ENCODE measurements at regions not wholly inside any gene's neighbourhood (a gene's known extent, or its start where the extent isn't known, plus 50 kb on each side); places are given as distances from the start of the nearest gene placed in this dataset.
"Not testable (repeated sequence)": the region's sequence is repeated elsewhere in the genome, so short reads cannot be mapped to it uniquely, and the experiment has no call there.

DNA sequence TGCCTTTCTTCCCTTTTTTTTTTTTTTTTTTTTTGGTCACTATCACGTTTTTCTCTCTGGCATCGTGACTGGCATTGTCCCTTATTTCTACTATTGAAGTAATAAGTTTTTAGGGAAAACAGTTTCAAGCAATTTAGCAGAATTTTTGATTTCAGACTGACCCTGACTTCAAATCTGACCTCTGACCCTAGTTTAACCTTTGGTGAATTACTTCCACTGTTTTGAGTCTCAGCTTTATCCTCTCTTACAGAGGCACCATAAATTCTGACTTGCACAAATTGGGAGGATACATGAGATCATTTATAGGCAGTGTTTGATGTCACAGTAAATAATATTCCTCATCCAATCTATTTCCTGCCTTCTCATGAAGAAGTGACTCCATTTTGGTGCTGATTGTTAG is 187.0 kb downstream of the FASLG start:
- peaks cover 9% of the 10 kb centered on the region for H3K27me3 Mint-ChIP-seq
- no peak overlapping the region for H3K27ac Mint-ChIP-seq
- no peak overlapping the region for H3K4me3 Mint-ChIP-seq
- no peaks in the 10 kb centered on the region for H3K9me3 Mint-ChIP-seq
- ATAC-seq (ENCODE audit: low read depth) (no peak), DNase-seq (ENCODE audit: low spot score in 2 of 2) (no peak)
- H3K36me3 Mint-ChIP-seq, result no peaks in the 10 kb centered on the region
- H3K4me1 Mint-ChIP-seq, result peaks cover 3% of the 10 kb centered on the region

DNA sequence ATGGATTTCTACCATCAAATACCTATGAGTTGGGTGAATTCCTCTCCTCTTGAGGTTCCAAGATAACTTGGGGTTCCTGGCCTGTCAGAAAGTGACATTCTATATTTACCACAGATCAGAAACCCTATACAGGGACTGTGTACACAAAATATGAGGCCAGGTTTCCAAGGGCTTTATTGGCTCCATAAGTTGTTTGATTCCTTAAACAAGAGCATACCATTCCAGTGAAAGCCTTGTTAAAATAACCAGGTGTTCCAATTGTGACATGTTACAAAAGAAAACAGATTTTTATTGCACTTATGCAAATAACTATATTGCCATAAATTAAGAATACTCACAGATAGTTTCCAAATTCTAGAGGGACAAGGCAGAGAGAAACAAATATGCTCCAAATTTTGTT is 188.9 kb downstream of the FASLG start:
- not testable (repeated sequence) for H3K4me3 Mint-ChIP-seq; ATAC-seq (ENCODE audit: low read depth); DNase-seq (ENCODE audit: low spot score in 2 of 2); H3K36me3 Mint-ChIP-seq; H3K9me3 Mint-ChIP-seq; H3K27ac Mint-ChIP-seq; H3K27me3 Mint-ChIP-seq; H3K4me1 Mint-ChIP-seq

DNA sequence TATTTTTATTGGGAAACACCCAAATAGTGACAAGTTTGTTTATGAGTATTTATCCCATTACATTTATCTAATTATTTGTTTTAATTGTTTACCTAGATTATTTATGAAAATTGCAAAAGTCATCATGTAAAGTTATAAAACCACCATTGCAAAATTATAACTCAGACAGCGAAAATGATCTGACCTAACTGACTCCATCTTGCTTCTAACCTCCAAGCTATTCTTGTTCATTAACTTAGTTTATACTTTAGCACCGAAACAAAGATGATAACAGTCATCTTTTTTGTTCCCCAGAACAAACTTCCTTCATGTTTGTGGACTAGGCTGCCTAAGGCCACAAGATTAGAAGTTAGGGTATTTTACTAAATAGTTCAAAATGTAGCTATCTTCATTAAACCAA is 190.8 kb downstream of the FASLG start:
- H3K27ac Mint-ChIP-seq, result no peak overlapping the region
- no peaks in the 10 kb centered on the region for H3K27me3 Mint-ChIP-seq
- DNase-seq (ENCODE audit: low spot score in 2 of 2), result no peak
- H3K4me1 Mint-ChIP-seq, result peaks cover under 1% of the 10 kb centered on the region
- no peaks in the 10 kb centered on the region for H3K9me3 Mint-ChIP-seq
- no peaks in the 10 kb centered on the region for H3K36me3 Mint-ChIP-seq
- no peak overlapping the region for H3K4me3 Mint-ChIP-seq
- ATAC-seq (ENCODE audit: low read depth), result no peak

DNA sequence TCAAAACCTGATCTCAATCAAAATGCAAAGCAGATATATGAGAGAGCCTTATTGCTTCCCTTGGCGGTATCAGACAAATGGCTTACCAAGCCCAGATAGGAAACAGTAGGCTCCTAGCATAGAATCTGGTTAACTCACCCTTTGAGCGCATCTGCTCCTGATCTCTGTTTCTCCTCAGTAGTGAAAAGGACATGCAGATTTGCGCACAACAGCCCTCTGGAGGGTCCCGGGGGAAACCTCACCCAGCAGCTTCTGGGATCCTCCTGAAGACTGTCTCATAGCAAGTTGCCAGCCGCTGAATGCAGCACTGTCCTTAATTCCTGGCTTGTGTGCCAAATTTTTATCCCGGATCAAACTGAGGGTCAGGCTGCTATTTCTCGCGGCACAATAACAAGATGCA is 192.2 kb downstream of the FASLG start:
- Mint-ChIP-seq H3K27ac (no peak overlapping the region), H3K9me3 (no peaks in the 10 kb centered on the region), H3K36me3 (peaks cover 2% of the 10 kb centered on the region), H3K4me1 (no peaks in the 10 kb centered on the region), H3K27me3 (no peaks in the 10 kb centered on the region), H3K4me3 (no peak overlapping the region)
- DNase-seq (ENCODE audit: low spot score in 2 of 2), result no peak
- ATAC-seq (ENCODE audit: low read depth), result no peak

DNA sequence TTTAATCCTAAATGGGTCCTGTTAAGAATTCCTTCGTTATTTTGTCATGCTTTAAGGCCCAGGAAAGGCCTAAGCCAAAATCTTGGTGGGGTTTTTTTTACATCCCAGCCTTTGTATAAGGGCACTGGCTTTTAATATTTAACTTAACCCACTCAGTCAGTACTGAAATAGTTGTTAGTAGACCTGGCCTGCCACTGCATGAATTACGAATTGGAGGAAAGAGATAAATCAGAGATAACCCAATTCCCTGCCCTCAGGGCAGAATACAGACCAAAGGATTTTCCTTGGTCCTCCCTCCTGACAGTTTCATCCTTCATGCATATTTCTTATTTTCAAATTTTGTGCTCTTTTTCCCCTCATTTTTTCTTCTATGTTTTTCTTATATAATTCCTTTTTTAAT is 193.0 kb downstream of the FASLG start:
- Mint-ChIP-seq H3K4me1 (no peaks in the 10 kb centered on the region), H3K27ac (no peak overlapping the region), H3K36me3 (peaks cover 2% of the 10 kb centered on the region), H3K4me3 (no peak overlapping the region), H3K27me3 (peaks cover 2% of the 10 kb centered on the region), H3K9me3 (no peaks in the 10 kb centered on the region)
- ATAC-seq (ENCODE audit: low read depth), result no peak
- no peak for DNase-seq (ENCODE audit: low spot score in 2 of 2)

DNA sequence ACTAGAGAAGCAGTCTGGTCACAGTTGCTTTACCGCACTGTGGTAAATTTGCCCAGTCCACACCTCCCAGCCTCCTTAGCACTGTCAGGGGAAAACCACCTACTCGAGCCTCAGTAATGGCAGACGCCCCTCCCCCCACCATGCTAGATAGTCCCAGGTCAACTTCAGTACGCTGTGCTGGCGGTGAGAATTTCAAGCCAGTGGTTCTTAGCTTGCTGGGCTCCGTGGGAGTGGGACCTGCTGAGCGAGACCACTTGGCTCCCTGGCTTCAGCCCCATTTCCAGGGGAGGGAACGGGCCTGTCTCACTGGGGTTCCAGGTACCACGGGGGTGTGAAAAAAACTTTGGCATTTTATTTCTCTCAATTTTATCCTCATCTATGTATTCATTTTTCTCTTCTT is 194.8 kb downstream of the TNFSF18 start:
- H3K27ac Mint-ChIP-seq; H3K36me3 Mint-ChIP-seq; ATAC-seq (ENCODE audit: low read depth); H3K9me3 Mint-ChIP-seq; DNase-seq (ENCODE audit: low spot score in 2 of 2); H3K4me3 Mint-ChIP-seq; H3K27me3 Mint-ChIP-seq; H3K4me1 Mint-ChIP-seq: not testable (repeated sequence)

DNA sequence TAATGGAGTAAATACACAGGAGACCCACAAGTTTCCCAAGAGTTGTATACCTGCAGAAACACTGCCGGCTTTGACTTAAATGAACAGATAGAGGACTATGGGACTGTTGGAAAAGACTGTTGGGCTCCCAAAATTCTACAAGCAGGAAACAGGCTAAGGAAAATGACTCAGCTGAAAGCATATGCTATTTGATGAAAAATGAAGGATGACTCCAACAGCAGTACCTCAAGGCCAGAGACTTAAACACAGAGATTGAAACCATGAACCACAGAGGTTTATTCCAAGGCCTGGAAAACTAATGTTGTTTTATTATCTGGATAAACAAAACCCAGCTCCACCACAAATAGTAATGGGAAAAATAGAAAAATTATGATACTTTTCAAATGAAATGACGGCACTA is 187.7 kb downstream of the TNFSF18 start:
- Mint-ChIP-seq H3K4me1 (no peaks in the 10 kb centered on the region), H3K27me3 (no peaks in the 10 kb centered on the region), H3K9me3 (peaks cover 4% of the 10 kb centered on the region), H3K27ac (no peak overlapping the region), H3K36me3 (no peaks in the 10 kb centered on the region), H3K4me3 (no peak overlapping the region)
- ATAC-seq (ENCODE audit: low read depth), result no peak
- DNase-seq (ENCODE audit: low spot score in 2 of 2), result no peak

DNA sequence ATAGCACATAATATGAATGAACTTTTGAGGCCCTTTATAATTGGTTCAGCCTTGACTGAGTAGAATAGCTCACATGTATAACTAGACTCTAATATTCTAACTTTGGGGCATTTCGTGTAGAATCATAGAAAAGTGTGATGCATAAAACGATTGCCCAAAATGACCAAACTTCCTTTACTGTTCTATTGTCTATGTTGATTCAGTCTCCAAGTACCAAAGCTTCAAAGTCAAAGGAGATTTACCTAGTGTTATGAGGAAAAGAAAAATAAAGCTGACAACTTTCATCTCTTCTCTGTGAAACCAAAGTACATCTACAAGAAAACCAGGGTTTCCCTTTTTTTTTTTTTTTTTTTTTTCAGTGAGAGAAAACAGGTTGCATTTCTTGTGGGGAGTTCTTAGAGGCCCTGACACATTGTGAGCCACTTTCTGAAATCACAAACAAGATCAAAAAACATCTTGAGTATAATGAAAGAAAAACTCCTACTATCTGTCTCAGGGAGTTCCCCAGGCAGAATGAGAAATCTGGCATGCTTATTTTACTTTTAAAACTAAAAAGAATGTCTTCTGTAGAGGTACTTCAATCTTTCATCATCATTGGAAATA is 183.4 kb downstream of the TNFSF18 start:
- ATAC-seq (ENCODE audit: low read depth) (no peak), DNase-seq (ENCODE audit: low spot score in 2 of 2) (no peak)
- no peaks in the 10 kb centered on the region for H3K27me3 Mint-ChIP-seq
- no peaks in the 10 kb centered on the region for H3K36me3 Mint-ChIP-seq
- no peak overlapping the region for H3K27ac Mint-ChIP-seq
- peaks cover 2% of the 10 kb centered on the region for H3K9me3 Mint-ChIP-seq
- H3K4me3 Mint-ChIP-seq, result no peak overlapping the region
- peaks cover 3% of the 10 kb centered on the region for H3K4me1 Mint-ChIP-seq

DNA sequence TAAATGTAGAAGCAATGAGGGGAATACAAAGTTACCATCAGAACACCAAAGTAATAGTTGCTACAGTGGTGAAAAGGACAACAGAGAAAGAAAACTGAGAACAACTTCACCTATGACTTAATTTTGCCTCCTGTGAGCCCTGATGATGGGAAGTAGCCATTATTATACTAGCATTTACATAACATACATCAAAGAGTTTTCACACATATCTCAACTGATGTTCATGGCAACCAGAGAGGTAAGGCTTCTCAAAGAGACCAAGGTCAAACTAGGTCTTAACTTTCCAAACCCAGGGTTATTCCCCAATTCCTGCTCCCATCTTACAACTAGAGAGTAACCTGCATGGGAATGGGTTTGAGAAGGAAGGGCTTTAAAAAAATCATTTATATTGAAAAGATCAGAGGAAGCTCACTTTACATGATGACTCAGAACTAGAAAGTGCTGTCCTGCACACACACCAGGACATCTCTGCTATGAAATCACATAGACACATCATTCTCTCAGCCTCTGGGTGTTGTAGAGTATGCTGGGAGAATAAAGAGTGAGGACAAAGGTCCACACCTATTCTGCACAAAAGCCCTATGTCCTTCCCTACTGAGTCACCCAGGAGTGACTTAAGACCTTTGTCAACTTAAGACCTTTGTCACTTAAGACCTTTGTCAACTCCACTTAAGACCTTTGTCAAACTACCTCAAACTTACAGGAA is 179.7 kb downstream of the TNFSF18 start:
- no peak overlapping the region for H3K4me3 Mint-ChIP-seq
- no peaks in the 10 kb centered on the region for H3K9me3 Mint-ChIP-seq
- ATAC-seq (ENCODE audit: low read depth), result no peak
- DNase-seq (ENCODE audit: low spot score in 2 of 2), result no peak
- peaks cover 7% of the 10 kb centered on the region for H3K4me1 Mint-ChIP-seq
- no peaks in the 10 kb centered on the region for H3K36me3 Mint-ChIP-seq
- no peaks in the 10 kb centered on the region for H3K27me3 Mint-ChIP-seq
- no peak overlapping the region for H3K27ac Mint-ChIP-seq

DNA sequence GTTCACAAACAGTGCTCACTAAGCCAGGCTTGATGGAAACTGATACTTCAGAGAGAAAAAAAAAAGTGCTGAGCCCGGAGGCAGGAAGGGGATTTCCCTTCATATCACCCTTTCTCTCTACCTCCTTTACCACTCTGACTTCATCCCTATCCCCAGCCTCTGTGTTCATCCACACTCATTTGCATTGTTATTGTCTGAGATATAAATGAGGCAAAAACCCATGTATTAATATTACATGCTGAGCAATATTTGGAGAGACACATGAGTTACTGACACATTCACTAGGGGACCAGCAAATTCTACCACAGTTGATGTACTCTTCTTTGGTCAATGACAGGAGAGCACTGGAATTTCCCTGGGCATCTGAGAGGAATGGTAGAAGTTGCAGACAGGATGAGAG is 175.8 kb downstream of the TNFSF18 start:
- ATAC-seq (ENCODE audit: low read depth) (peak; percentile 54), DNase-seq (ENCODE audit: low spot score in 2 of 2) (no peak)
- no peaks in the 10 kb centered on the region for H3K9me3 Mint-ChIP-seq
- no peak overlapping the region for H3K27ac Mint-ChIP-seq
- H3K4me1 Mint-ChIP-seq, result peaks cover 7% of the 10 kb centered on the region
- no peak overlapping the region for H3K4me3 Mint-ChIP-seq
- H3K36me3 Mint-ChIP-seq, result no peaks in the 10 kb centered on the region
- H3K27me3 Mint-ChIP-seq, result no peaks in the 10 kb centered on the region

DNA sequence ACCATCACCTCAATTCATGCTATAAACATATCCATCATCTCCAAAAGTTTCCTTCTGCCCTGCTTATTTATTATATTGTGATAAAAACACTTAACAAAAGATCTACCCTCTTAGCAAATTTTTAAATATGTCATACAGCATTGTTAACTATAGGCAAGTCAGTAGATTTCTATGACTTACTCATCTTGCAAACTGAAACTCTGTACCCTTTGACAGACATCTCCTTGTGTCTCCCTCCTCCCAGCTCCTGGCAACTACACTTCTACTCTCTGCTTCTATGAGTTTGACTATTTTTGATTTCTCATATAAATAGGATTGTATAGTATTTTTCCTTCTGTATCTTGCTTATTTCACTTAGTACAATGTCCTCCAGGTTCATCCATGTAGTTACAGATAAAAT is 174.8 kb downstream of the TNFSF18 start:
- Mint-ChIP-seq H3K4me3 (no peak overlapping the region), H3K9me3 (no peaks in the 10 kb centered on the region), H3K36me3 (no peaks in the 10 kb centered on the region), H3K27ac (no peak overlapping the region), H3K27me3 (no peaks in the 10 kb centered on the region), H3K4me1 (peaks cover 4% of the 10 kb centered on the region)
- ATAC-seq (ENCODE audit: low read depth) (no peak), DNase-seq (ENCODE audit: low spot score in 2 of 2) (no peak)

DNA sequence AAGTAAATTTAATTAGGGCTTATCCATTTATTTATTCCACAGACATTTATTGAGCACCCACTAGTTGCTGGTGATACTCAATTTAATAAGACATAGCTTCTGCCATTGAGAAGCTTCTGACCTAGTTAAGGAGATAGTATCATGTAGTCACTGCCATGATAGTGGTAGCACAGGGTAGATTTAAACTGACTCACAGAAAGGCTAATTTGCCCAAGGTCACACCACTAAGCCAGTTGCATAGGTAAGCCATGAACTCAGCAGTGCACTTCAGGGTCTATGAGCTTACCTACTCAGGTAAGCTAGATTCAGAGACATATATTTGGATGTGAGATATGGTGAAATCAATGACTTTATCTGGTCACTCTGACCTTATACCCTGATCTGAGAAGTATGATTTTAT is 168.4 kb downstream of the TNFSF18 start:
- ATAC-seq (ENCODE audit: low read depth) (no peak), DNase-seq (ENCODE audit: low spot score in 2 of 2) (no peak)
- Mint-ChIP-seq H3K36me3 (no peaks in the 10 kb centered on the region), H3K4me1 (peaks cover 9% of the 10 kb centered on the region), H3K27me3 (peaks cover 8% of the 10 kb centered on the region), H3K27ac (no peak overlapping the region), H3K4me3 (no peak overlapping the region), H3K9me3 (no peaks in the 10 kb centered on the region)

DNA sequence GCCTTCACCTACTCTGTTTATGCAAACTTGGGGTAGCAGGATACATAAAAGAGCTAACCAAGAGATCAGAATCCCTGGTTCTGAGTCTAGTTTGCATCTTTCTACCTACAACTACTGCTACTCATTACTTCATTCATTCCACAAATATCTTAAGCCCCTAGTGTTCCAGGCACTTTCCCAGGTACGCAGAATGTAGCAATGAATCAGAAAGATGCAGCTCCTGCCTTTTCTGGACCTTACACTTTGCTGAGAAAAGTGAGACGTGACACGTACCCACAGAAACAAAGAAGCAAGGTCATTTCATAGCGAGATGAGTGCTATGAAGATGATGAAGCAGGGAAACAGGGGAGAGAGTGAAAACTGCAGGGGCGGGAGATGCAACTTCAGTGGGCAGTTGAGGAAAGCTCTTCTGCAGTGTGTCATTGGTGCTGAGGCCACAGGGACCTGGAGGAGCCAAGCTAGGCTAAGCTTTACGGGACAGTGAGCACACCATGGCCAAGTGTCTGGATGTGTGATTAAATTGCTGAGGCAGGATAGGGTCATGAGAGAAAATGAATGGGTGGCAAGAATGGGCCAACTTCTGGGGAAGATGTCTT is 167.9 kb downstream of the TNFSF18 start:
- Mint-ChIP-seq H3K9me3 (no peaks in the 10 kb centered on the region), H3K36me3 (no peaks in the 10 kb centered on the region), H3K4me1 (peaks cover 9% of the 10 kb centered on the region), H3K27me3 (peaks cover 9% of the 10 kb centered on the region), H3K4me3 (no peak overlapping the region), H3K27ac (no peak overlapping the region)
- ATAC-seq (ENCODE audit: low read depth), result no peak
- DNase-seq (ENCODE audit: low spot score in 2 of 2), result no peak

DNA sequence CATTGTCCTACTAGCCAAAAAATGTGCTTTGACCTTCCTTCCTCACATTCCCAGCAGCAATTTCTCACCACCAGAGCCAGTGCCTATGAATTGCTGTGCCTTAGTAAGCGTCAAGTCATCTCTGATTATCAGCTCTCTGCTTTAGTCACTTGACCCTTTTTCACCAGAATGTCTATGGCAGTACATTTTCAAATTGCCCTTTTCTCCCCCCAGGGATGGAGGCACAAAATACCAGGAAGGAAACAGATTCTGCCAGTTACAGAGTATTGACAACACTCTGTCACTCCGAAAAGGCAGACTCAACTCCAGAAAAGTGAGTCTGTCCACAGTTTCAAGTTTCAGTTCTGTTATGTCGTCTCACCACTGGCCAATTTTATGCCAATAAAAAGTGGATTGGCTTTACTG is 167.4 kb downstream of the TNFSF18 start:
- H3K4me3 Mint-ChIP-seq, result no peak overlapping the region

DNA sequence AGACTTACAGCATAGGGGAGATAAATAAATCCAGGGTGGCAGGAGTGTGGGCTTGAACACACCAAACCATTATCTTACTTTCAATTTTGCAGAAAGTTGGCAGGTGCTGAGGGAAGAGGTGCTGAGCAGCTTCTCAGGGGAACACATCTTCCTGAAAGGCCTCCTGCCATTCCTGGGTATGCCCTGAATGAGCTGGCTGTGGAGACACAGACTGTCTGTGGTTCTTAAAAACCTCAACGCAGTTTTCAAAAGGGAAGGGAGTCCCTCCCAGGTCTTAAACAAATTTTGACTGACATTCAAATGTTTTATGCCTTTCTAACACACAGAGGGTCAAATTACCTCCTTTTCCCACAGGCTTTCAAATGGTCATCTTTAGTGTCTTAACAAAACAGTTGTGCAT is 166.9 kb downstream of the TNFSF18 start:
- peaks cover 9% of the 10 kb centered on the region for H3K27me3 Mint-ChIP-seq
- no peaks in the 10 kb centered on the region for H3K9me3 Mint-ChIP-seq
- no peaks in the 10 kb centered on the region for H3K36me3 Mint-ChIP-seq
- DNase-seq (ENCODE audit: low spot score in 2 of 2) (no peak), ATAC-seq (ENCODE audit: low read depth) (no peak)
- no peak overlapping the region for H3K27ac Mint-ChIP-seq
- peaks cover 9% of the 10 kb centered on the region for H3K4me1 Mint-ChIP-seq
- H3K4me3 Mint-ChIP-seq, result no peak overlapping the region

More for the DNA sequence above, 167.4 kb downstream of the TNFSF18 start:
- H3K9me3 Mint-ChIP-seq, result no peaks in the 10 kb centered on the region
- peaks cover 9% of the 10 kb centered on the region for H3K27me3 Mint-ChIP-seq
- DNase-seq (ENCODE audit: low spot score in 2 of 2) (no peak), ATAC-seq (ENCODE audit: low read depth) (peak; percentile 22)
- H3K27ac Mint-ChIP-seq, result no peak overlapping the region
- no peaks in the 10 kb centered on the region for H3K36me3 Mint-ChIP-seq
- peaks cover 9% of the 10 kb centered on the region for H3K4me1 Mint-ChIP-seq
